Upper lobe of left lung (tissue), 6 donors: ENCODE measurements at regions not wholly inside any gene's neighbourhood (a gene's known extent, or its start where the extent isn't known, plus 50 kb on each side); places are given as distances from the start of the nearest gene placed in this dataset.

Experiments
- ATAC-seq, 2 donors: fragments of 200-7000 bp; cut with Tn5 transposase; one replicate each; pipeline ENCODE4 v1.9.1; 2022; ENCODE audit warnings: mild to moderate bottlenecking in 2 of 2, moderate library complexity in 2 of 2; ENCODE audit not compliant: low FRiP score in 2 of 2
- DNase-seq, 2 donors: peaks; one replicate each; pipeline ENCODE4 v3.0.0-alpha.2; 2019 to 2020
- H3K27ac ChIP-seq, 4 donors: fragments of 200-600 bp; sonication (generic); one replicate each; pipeline ENCODE4 v1.5.1; 2016 to 2019
- H3K27me3 ChIP-seq, 4 donors: fragments of 200-600 bp; sonication (generic); one replicate each; pipeline ENCODE4 v1.5.1; 2017 to 2019
- H3K36me3 ChIP-seq, 4 donors: fragments of 200-600 bp; sonication (generic); one replicate each; pipeline ENCODE4 v1.5.1; 2016 to 2019
- H3K4me1 ChIP-seq, 4 donors: fragments of 200-600 bp; sonication (generic); one replicate each; pipeline ENCODE4 v1.5.1; 2018 to 2019
- H3K4me3 ChIP-seq, 4 donors: fragments of 200-600 bp; sonication (generic); one replicate each; pipeline ENCODE4 v1.5.1; 2017 to 2019; ENCODE audit warnings: mild to moderate bottlenecking in 2 of 4, moderate library complexity in 1 of 4
- H3K9me3 ChIP-seq, 4 donors: fragments of 200-600 bp; sonication (generic); one replicate each; pipeline ENCODE4 v1.5.1; 2018 to 2019
- CTCF ChIP-seq, 6 experiments: fragments of 450-650 bp in 4 of 6; fragments of 200-600 bp in 2 of 6; sonication (generic) in 2 of 6; IDR thresholded peaks; one replicate each; pipeline ENCODE4 v1.5.1; 2016 to 2019; ENCODE audit warnings: antibody characterized with exemption in 6 of 6
- EP300 ChIP-seq, 4 donors: sonication (generic); formaldehyde crosslinking; IDR thresholded peaks; one replicate each; pipeline ENCODE4 v1.5.1; 2017; ENCODE audit warnings: antibody characterized with exemption in 4 of 4, control low read depth in 2 of 4
- POLR2A ChIP-seq, 4 donors: fragments of 450-650 bp; IDR thresholded peaks; one replicate each; pipeline ENCODE4 v1.5.1; 2016 to 2017; ENCODE audit warnings: antibody characterized with exemption in 4 of 4, mild to moderate bottlenecking in 2 of 4
- POLR2AphosphoS5 ChIP-seq, 2 donors: sonication (generic); formaldehyde crosslinking; IDR thresholded peaks; one replicate each; pipeline ENCODE4 v1.5.1; 2017; ENCODE audit warnings: antibody characterized with exemption in 2 of 2
- WGBS, 2 donors: methylation state at CpG; one replicate each; pipeline ENCODE4 v1.1.5; 2017 to 2018; 5-methylcytosine and 5-hydroxymethylcytosine counted together
- donor health status: DM: no; HTN: no; CAD: no; lungs with moderate emphysema.
- donor health status: DM: no; HTN: yes; CAD: no; lungs with severe emphysema.

GRCh38 chrX:125003746-125004446 is 315.8 kb upstream of the TEX13C start:
- H3K4me1 ChIP-seq: no peaks in the 10 kb centered on the region
- DNase-seq: no peak
- H3K27ac ChIP-seq: no peak overlapping the region
- TF ChIP-seq CTCF (IDR thresholded peaks at IDR 0.05): no peak
- no peak for TF ChIP-seq EP300 (IDR thresholded peaks at IDR 0.05)
- TF ChIP-seq POLR2A (IDR thresholded peaks at IDR 0.05): no peak
- TF ChIP-seq POLR2AphosphoS5 (IDR thresholded peaks at IDR 0.05): no peak
- no peaks in the 10 kb centered on the region for H3K9me3 ChIP-seq
- no peaks in the 10 kb centered on the region for H3K27me3 ChIP-seq
- H3K36me3 ChIP-seq: no peaks in the 10 kb centered on the region
- WGBS, 2 donors: 55 to 69% methylated on average over 7 of the region's 7 CpGs
- ATAC-seq: no peak
- H3K4me3 ChIP-seq: no peak overlapping the region

GRCh38 chrX:125004799-125005198 is 314.9 kb upstream of the TEX13C start:
- no peak overlapping the region for H3K4me3 ChIP-seq
- no peak for ATAC-seq
- WGBS, 2 donors: 26 to 46% methylated on average over 2 of the region's 2 CpGs
- no peaks in the 10 kb centered on the region for H3K4me1 ChIP-seq
- H3K9me3 ChIP-seq: no peaks in the 10 kb centered on the region
- no peaks in the 10 kb centered on the region for H3K27me3 ChIP-seq
- H3K36me3 ChIP-seq: no peaks in the 10 kb centered on the region
- no peak for TF ChIP-seq POLR2A (IDR thresholded peaks at IDR 0.05)
- no peak for TF ChIP-seq EP300 (IDR thresholded peaks at IDR 0.05)
- no peak for TF ChIP-seq POLR2AphosphoS5 (IDR thresholded peaks at IDR 0.05)
- no peak for TF ChIP-seq CTCF (IDR thresholded peaks at IDR 0.05)
- H3K27ac ChIP-seq: no peak overlapping the region
- no peak for DNase-seq

GRCh38 chrX:125005863-125006262 is 313.8 kb upstream of the TEX13C start:
- Histone ChIP-seq H3K4me1 (no peaks in the 10 kb centered on the region), H3K27me3 (no peaks in the 10 kb centered on the region), H3K9me3 (no peaks in the 10 kb centered on the region), H3K4me3 (no peak overlapping the region), H3K27ac (no peak overlapping the region), H3K36me3 (no peaks in the 10 kb centered on the region)
- TF ChIP-seq CTCF (IDR thresholded peaks at IDR 0.05) (no peak), POLR2A (IDR thresholded peaks at IDR 0.05) (no peak), EP300 (IDR thresholded peaks at IDR 0.05) (no peak), POLR2AphosphoS5 (IDR thresholded peaks at IDR 0.05) (no peak)
- DNase-seq: no peak
- no peak for ATAC-seq
- WGBS, 2 donors: 35% methylated on average over 4 of the region's 4 CpGs; no CpG with 5 or more reads in 1 of the 2 donors

GRCh38 chrX:125006704-125007103 is 313.0 kb upstream of the TEX13C start:
- Histone ChIP-seq H3K4me3 (no peak overlapping the region), H3K27ac (no peak overlapping the region), H3K36me3 (no peaks in the 10 kb centered on the region), H3K27me3 (no peaks in the 10 kb centered on the region), H3K4me1 (no peaks in the 10 kb centered on the region), H3K9me3 (no peaks in the 10 kb centered on the region)
- TF ChIP-seq POLR2AphosphoS5 (IDR thresholded peaks at IDR 0.05): no peak
- TF ChIP-seq POLR2A (IDR thresholded peaks at IDR 0.05): no peak
- TF ChIP-seq CTCF (IDR thresholded peaks at IDR 0.05): no peak
- no peak for TF ChIP-seq EP300 (IDR thresholded peaks at IDR 0.05)
- ATAC-seq (no peak), DNase-seq (no peak)
- WGBS, 2 donors: 84 to 93% methylated on average over 3 of the region's 3 CpGs

GRCh38 chrX:125012585-125012984 is 307.1 kb upstream of the TEX13C start:
- 78 to 88% methylated on average over 3 of the region's 3 CpGs for WGBS, 2 donors
- Histone ChIP-seq H3K36me3 (no peaks in the 10 kb centered on the region), H3K9me3 (no peaks in the 10 kb centered on the region), H3K27me3 (no peaks in the 10 kb centered on the region), H3K4me3 (no peak overlapping the region), H3K4me1 (no peaks in the 10 kb centered on the region), H3K27ac (no peak overlapping the region)
- ATAC-seq (no peak), DNase-seq (no peak)
- TF ChIP-seq EP300 (IDR thresholded peaks at IDR 0.05) (no peak), CTCF (IDR thresholded peaks at IDR 0.05) (no peak), POLR2AphosphoS5 (IDR thresholded peaks at IDR 0.05) (no peak), POLR2A (IDR thresholded peaks at IDR 0.05) (no peak)
